SIG-M5 (cell line): ENCODE measurements at regions not wholly inside any gene's neighbourhood (a gene's known extent, or its start where the extent isn't known, plus 50 kb on each side); places are given as distances from the start of the nearest gene placed in this dataset.

Experiments used
- DNase-seq: peaks from one replicate; lab custom pipeline; 2025; lab: John Stamatoyannopoulos, UW

GRCh38 chr16:54679531-54679930 lies 251.1 kb upstream of the IRX5 start:
- DNase-seq, result no peak

GRCh38 chr16:54677308-54677950 lies 253.2 kb upstream of the IRX5 start:
- no peak for DNase-seq

- no peak for DNase-seq
These were observed 257.4 kb upstream of the IRX5 start for GRCh38 chr16:54673313-54673712.

GRCh38 chr16:54672500-54672899 lies 258.2 kb upstream of the IRX5 start:
- no peak for DNase-seq

GRCh38 chr16:54657709-54658102 lies 273.0 kb upstream of the IRX5 start:
- DNase-seq, result no peak

GRCh38 chr16:54657058-54657708 lies 273.5 kb upstream of the IRX5 start:
- no peak for DNase-seq

GRCh38 chr16:54655121-54655590 lies 275.5 kb upstream of the IRX5 start:
- no peak for DNase-seq

GRCh38 chr16:54654429-54654828 lies 276.2 kb upstream of the IRX5 start:
- DNase-seq, result no peak

- no peak for DNase-seq
These were observed 278.4 kb upstream of the IRX5 start for GRCh38 chr16:54652201-54652770.

- no peak for DNase-seq
These were observed 279.0 kb upstream of the IRX5 start for GRCh38 chr16:54651440-54652195.

- no peak for DNase-seq
These were observed 280.8 kb upstream of the IRX5 start for GRCh38 chr16:54649876-54650275.

- no peak for DNase-seq
These were observed 282.1 kb upstream of the IRX5 start for GRCh38 chr16:54648575-54648974.

GRCh38 chr16:54647725-54648221 lies 282.9 kb upstream of the IRX5 start:
- DNase-seq, result no peak

- DNase-seq, result no peak
These were observed 283.4 kb upstream of the IRX5 start for GRCh38 chr16:54647216-54647615.

- no peak for DNase-seq
These were observed 285.3 kb upstream of the IRX5 start for GRCh38 chr16:54645345-54645744.

- DNase-seq, result no peak
These were observed 294.4 kb upstream of the IRX5 start for GRCh38 chr16:54636221-54636793.

GRCh38 chr16:54633943-54634362 lies 296.7 kb upstream of the IRX5 start:
- no peak for DNase-seq

- DNase-seq, result no peak
These were observed 298.1 kb upstream of the IRX5 start for GRCh38 chr16:54632322-54633220.

- no peak for DNase-seq
These were observed 298.9 kb upstream of the IRX5 start for GRCh38 chr16:54631782-54632181.

GRCh38 chr16:54630284-54630967 lies 300.2 kb upstream of the IRX5 start:
- DNase-seq, result no peak
